ENCODE measurements at regions not wholly inside any gene's neighbourhood (a gene's known extent, or its start where the extent isn't known, plus 50 kb on each side); places are given as distances from the start of the nearest gene placed in this dataset.
A peak's percentile ranks its signal among the peaks of the same experiment; 100 is the strongest.

GRCh38 chr1:29498126-29499103 is 262.1 kb downstream of the PTPRU start:
- DNase-seq (ENCODE audit: low read depth), result peak; percentile 12

- no peak for DNase-seq (ENCODE audit: low read depth)
Observed at GRCh38 chr1:29497395-29498125, 261.2 kb downstream of the PTPRU start.

GRCh38 chr1:29496701-29497100 is 260.4 kb downstream of the PTPRU start:
- no peak for DNase-seq (ENCODE audit: low read depth)

GRCh38 chr1:29490204-29490934 is 254.0 kb downstream of the PTPRU start:
- DNase-seq (ENCODE audit: low read depth), result no peak

GRCh38 chr1:29489471-29489870 is 253.1 kb downstream of the PTPRU start:
- DNase-seq (ENCODE audit: low read depth), result no peak

GRCh38 chr1:29488794-29489311 is 252.5 kb downstream of the PTPRU start:
- no peak for DNase-seq (ENCODE audit: low read depth)

- no peak for DNase-seq (ENCODE audit: low read depth)
Observed at GRCh38 chr1:29488086-29488793, 251.9 kb downstream of the PTPRU start.

- DNase-seq (ENCODE audit: low read depth), result no peak
Observed at GRCh38 chr1:29487291-29487690, 251.0 kb downstream of the PTPRU start.

GRCh38 chr1:29485096-29485925 is 249.0 kb downstream of the PTPRU start:
- no peak for DNase-seq (ENCODE audit: low read depth)

- DNase-seq (ENCODE audit: low read depth), result no peak
Observed at GRCh38 chr1:29482991-29483390, 246.7 kb downstream of the PTPRU start.

- no peak for DNase-seq (ENCODE audit: low read depth)
Observed at GRCh38 chr1:29482064-29482463, 245.7 kb downstream of the PTPRU start.

- DNase-seq (ENCODE audit: low read depth), result no peak
Observed at GRCh38 chr1:29481031-29481430, 244.7 kb downstream of the PTPRU start.

GRCh38 chr1:29478879-29479278 is 242.6 kb downstream of the PTPRU start:
- no peak for DNase-seq (ENCODE audit: low read depth)

GRCh38 chr1:29478151-29478791 is 241.9 kb downstream of the PTPRU start:
- DNase-seq (ENCODE audit: low read depth), result no peak

GRCh38 chr1:29475326-29475725 is 239.0 kb downstream of the PTPRU start:
- no peak for DNase-seq (ENCODE audit: low read depth)

- DNase-seq (ENCODE audit: low read depth), result no peak
Observed at GRCh38 chr1:29474274-29475244, 238.2 kb downstream of the PTPRU start.

GRCh38 chr1:29473161-29473855 is 237.0 kb downstream of the PTPRU start:
- DNase-seq (ENCODE audit: low read depth), result no peak

Measured in renal cortical epithelial cell (primary cell).